SJSA1 (cell line): ENCODE measurements at regions not wholly inside any gene's neighbourhood (a gene's known extent, or its start where the extent isn't known, plus 50 kb on each side); places are given as distances from the start of the nearest gene placed in this dataset.
A peak's percentile ranks its signal among the peaks of the same experiment; 100 is the strongest.

Experiments
- DNase-seq, 2 experiments: peaks; one replicate each; pipeline ENCODE4 v3.0.0-alpha.2; 2015 to 2020; ENCODE audit warnings: low spot score in 2 of 2, low read depth in 1 of 2
- H3K27ac ChIP-seq: fragments of 250-450 bp; sonication (Bioruptor Pico); 2 replicates; pipeline ENCODE4 v1.5.1; 2020; ENCODE audit warnings: mild to moderate bottlenecking, moderate library complexity
- H3K27me3 ChIP-seq: fragments of 250-450 bp; sonication (Bioruptor Pico); replicated peaks from 2 replicates; pipeline ENCODE4 v1.5.1; 2020; ENCODE audit warnings: mild to moderate bottlenecking, moderate library complexity
- H3K36me3 ChIP-seq: fragments of 250-450 bp; sonication (Bioruptor Pico); 2 replicates; pipeline ENCODE4 v1.5.1; 2020; ENCODE audit warnings: mild to moderate bottlenecking
- H3K4me1 ChIP-seq: fragments of 250-450 bp; sonication (Bioruptor Pico); replicated peaks from 2 replicates; pipeline ENCODE4 v1.6.1; 2021; ENCODE audit warnings: mild to moderate bottlenecking
- H3K4me3 ChIP-seq: fragments of 250-450 bp; sonication (Bioruptor Pico); 2 replicates; pipeline ENCODE4 v1.5.1; 2020; ENCODE audit warnings: mild to moderate bottlenecking
- H3K9me3 ChIP-seq: fragments of 250-450 bp; sonication (Bioruptor Pico); replicated peaks from 2 replicates; pipeline ENCODE4 v1.5.1; 2020; ENCODE audit warnings: mild to moderate bottlenecking

DNA sequence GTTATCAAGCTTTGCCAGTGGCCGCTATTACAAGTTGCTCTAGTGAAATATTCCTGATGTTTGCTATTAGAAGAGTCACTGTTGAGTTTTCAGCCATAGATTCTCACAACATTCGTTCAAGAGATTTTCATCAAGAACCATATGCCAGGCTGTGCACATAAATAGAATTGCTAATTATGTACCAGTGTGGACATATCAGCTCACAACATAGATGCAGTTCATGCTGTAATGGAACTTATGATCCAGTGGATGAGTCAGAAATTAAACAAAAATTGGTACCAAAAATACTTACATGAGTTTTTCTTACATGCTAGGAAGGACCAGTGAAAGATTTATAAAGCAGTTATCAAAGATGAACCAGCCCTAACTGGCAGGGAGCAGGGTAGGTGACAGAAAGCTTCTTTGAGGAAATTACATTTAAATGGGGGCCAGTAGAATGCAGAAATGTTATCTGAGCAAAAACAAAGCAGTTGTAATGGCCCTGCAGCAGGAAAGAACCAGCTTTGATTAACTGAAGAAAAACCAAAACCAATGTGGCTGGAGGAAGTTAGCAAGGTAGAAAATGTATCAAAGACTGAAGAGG lies 404.2 kb downstream of the DNAH5 start:
- H3K27me3 ChIP-seq, result no peaks in the 10 kb centered on the region
- no peaks in the 10 kb centered on the region; the same call in 1 of the 2 replicates for H3K9me3 ChIP-seq
- peaks cover 7% of the 10 kb centered on the region; the same call in 1 of the 2 replicates for H3K4me1 ChIP-seq
- no peak overlapping the region for H3K27ac ChIP-seq
- DNase-seq, result no peak
- no peak overlapping the region for H3K4me3 ChIP-seq
- H3K36me3 ChIP-seq, result no peaks in the 10 kb centered on the region

- Histone ChIP-seq H3K9me3 (no peaks in the 10 kb centered on the region; the same call in 1 of the 2 replicates), H3K27ac (no peak overlapping the region), H3K27me3 (no peaks in the 10 kb centered on the region), H3K4me1 (peaks cover 7% of the 10 kb centered on the region; the same call in 1 of the 2 replicates), H3K36me3 (no peaks in the 10 kb centered on the region), H3K4me3 (no peak overlapping the region)
- peak in 1 of 2 experiments; percentile 24 for DNase-seq
These were observed 407.6 kb downstream of the DNAH5 start for GRCh38 chr5:13536933-13537332.

DNA sequence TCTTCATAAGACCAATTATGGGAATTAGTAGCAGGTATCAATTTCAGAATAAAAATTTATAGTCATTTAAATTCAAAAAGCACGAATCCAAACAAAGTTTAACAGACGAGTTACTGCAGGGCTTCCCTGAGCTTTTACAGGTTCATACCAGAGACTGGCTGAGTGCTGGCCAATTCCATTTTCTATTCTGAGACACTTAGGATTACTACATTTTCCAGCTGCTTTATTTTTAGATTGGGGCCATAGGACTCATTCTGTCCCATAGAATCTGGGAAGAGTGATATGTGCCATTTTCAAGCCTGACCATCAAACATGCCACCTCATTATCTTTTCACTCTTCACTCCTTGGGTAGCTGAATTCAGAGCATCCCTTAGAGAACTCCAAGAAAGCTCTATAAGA lies 410.7 kb downstream of the DNAH5 start:
- Histone ChIP-seq H3K36me3 (no peaks in the 10 kb centered on the region), H3K4me3 (no peak overlapping the region)

DNA sequence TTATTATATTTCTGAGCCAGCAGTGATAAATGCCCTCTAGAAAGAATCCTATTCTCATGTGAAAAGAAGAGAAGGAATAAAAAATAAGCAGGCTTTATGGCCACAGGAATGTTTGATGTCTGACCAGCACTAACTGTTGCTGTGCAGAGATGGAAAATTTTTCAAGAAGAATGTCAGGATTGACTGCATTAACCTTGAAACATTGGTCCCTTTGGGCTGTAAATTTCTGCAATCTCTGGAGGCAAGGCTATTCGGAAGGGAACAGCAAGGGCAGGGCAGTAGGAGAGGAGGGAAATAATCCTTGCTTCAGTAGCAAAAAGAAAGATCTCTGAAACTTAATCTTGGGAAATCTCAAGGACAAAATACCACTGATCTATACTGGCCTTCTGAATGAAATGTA lies 415.2 kb downstream of the DNAH5 start:
- DNase-seq, result no peak
- H3K4me3 ChIP-seq, result no peak overlapping the region
- no peaks in the 10 kb centered on the region for H3K4me1 ChIP-seq
- no peak overlapping the region for H3K27ac ChIP-seq
- H3K36me3 ChIP-seq, result no peaks in the 10 kb centered on the region
- no peaks in the 10 kb centered on the region for H3K27me3 ChIP-seq
- H3K9me3 ChIP-seq, result no peaks in the 10 kb centered on the region

More for the DNA sequence above, 410.7 kb downstream of the DNAH5 start:
- no peak for DNase-seq
- Histone ChIP-seq H3K27me3 (no peaks in the 10 kb centered on the region), H3K27ac (no peak overlapping the region), H3K9me3 (no peaks in the 10 kb centered on the region), H3K4me1 (peaks cover 7% of the 10 kb centered on the region; the same call in 1 of the 2 replicates)

DNA sequence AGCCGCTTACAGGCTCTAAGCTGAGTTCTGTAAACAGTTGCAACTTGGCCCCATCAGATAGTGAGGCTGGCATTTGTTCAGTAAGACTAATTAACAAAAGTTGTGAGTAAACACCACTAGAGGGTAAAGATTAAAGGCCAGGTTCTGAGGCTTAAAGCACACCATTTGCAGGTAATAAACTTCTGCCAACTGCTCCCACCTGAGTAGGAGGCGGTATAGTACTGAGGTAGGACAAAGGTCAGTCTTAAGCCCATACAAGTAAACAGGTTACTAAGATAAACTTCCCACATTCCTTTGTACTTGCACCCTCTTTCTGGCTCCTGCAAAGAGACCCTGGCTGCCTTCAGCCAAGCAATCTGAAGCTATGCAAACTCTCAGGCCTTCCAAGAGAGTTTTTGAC lies 419.6 kb downstream of the DNAH5 start:
- Histone ChIP-seq H3K9me3 (no peaks in the 10 kb centered on the region), H3K4me3 (no peak overlapping the region), H3K36me3 (no peaks in the 10 kb centered on the region), H3K27ac (no peak overlapping the region), H3K4me1 (no peaks in the 10 kb centered on the region), H3K27me3 (no peaks in the 10 kb centered on the region)
- no peak for DNase-seq

DNA sequence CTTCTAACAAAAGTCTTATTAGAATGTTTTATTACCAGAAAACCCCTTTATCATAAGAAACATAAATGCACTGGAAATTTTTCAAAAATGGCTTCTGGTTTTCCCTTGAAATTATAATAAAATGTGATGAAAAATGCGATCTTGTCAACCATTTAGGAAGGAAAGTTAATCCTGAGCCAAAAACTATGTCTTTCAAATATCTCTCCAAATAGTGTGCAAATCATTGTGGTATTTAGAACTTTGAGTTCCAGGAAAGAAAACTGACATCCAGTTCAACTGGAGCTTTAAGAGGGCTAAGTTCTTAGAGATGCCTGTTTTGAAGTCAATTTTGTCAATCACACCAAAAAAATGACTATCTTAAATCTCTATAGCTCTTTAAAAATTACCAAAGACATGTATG lies 425.4 kb downstream of the DNAH5 start:
- H3K4me1 ChIP-seq, result no peaks in the 10 kb centered on the region
- no peak for DNase-seq
- no peaks in the 10 kb centered on the region for H3K27me3 ChIP-seq
- H3K36me3 ChIP-seq, result no peaks in the 10 kb centered on the region
- no peaks in the 10 kb centered on the region for H3K9me3 ChIP-seq
- no peak overlapping the region for H3K27ac ChIP-seq
- no peak overlapping the region for H3K4me3 ChIP-seq

GRCh38 chr5:13516195-13516594 lies 428.3 kb downstream of the DNAH5 start:
- Histone ChIP-seq H3K9me3 (no peaks in the 10 kb centered on the region; the same call in 1 of the 2 replicates), H3K27me3 (no peaks in the 10 kb centered on the region), H3K4me1 (no peaks in the 10 kb centered on the region), H3K4me3 (no peak overlapping the region), H3K27ac (no peak overlapping the region), H3K36me3 (no peaks in the 10 kb centered on the region)
- no peak for DNase-seq

DNA sequence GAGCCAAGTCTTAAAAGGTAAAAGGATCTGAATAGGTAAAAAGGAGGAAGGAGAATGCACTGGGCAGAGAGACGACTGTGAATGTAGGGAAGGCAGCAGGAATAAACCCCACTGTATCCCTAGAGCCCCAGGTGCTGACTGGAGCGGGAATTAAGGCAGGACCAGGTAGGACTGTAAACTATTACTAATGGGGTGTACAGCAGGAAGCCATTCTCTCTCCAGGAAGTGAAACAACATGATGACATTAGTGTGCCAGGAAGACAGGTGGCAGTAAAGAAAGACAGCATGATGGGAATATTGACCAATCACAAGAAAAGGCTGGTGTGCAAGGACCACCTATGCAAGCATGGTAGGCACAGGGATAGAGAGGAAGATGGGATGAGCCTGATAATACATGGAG lies 433.0 kb downstream of the DNAH5 start:
- no peaks in the 10 kb centered on the region for H3K4me1 ChIP-seq
- no peaks in the 10 kb centered on the region for H3K36me3 ChIP-seq
- H3K9me3 ChIP-seq, result no peaks in the 10 kb centered on the region; the same call in 1 of the 2 replicates
- H3K27ac ChIP-seq, result no peak overlapping the region
- no peak for DNase-seq
- no peak overlapping the region for H3K4me3 ChIP-seq
- H3K27me3 ChIP-seq, result no peaks in the 10 kb centered on the region

GRCh38 chr5:13510616-13511015 lies 433.9 kb downstream of the DNAH5 start:
- Histone ChIP-seq H3K27ac (no peak overlapping the region), H3K4me1 (no peaks in the 10 kb centered on the region), H3K36me3 (no peaks in the 10 kb centered on the region), H3K9me3 (no peaks in the 10 kb centered on the region; the same call in 1 of the 2 replicates), H3K4me3 (no peak overlapping the region), H3K27me3 (no peaks in the 10 kb centered on the region)
- no peak for DNase-seq

GRCh38 chr5:13508559-13508958 lies 435.9 kb downstream of the DNAH5 start:
- no peak overlapping the region for H3K4me3 ChIP-seq
- no peak for DNase-seq
- H3K4me1 ChIP-seq, result no peaks in the 10 kb centered on the region
- no peaks in the 10 kb centered on the region; the same call in 1 of the 2 replicates for H3K9me3 ChIP-seq
- no peaks in the 10 kb centered on the region for H3K27me3 ChIP-seq
- H3K27ac ChIP-seq, result no peak overlapping the region
- no peaks in the 10 kb centered on the region for H3K36me3 ChIP-seq

DNA sequence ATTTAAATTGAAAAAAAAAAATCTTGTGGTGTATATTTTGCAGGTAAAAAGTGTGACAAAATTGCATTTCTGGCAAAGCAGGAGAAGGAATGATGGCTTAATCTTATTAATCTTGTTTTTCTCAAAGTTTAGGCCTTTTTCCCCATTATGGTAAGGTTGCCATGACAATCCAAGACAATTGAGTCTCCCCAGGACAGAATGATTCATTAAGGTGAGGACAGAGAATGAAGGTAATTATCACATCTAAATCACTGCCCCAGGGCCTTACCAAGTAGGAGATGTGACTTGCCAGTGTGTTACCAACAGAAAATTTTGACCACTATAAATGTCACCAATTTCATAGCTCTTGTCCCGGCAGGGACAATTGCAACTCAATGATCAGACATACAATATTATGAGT lies 439.2 kb downstream of the DNAH5 start:
- Histone ChIP-seq H3K9me3 (no peaks in the 10 kb centered on the region), H3K27ac (no peak overlapping the region), H3K4me3 (no peak overlapping the region), H3K36me3 (no peaks in the 10 kb centered on the region), H3K4me1 (no peaks in the 10 kb centered on the region), H3K27me3 (no peaks in the 10 kb centered on the region)
- DNase-seq, result no peak

DNA sequence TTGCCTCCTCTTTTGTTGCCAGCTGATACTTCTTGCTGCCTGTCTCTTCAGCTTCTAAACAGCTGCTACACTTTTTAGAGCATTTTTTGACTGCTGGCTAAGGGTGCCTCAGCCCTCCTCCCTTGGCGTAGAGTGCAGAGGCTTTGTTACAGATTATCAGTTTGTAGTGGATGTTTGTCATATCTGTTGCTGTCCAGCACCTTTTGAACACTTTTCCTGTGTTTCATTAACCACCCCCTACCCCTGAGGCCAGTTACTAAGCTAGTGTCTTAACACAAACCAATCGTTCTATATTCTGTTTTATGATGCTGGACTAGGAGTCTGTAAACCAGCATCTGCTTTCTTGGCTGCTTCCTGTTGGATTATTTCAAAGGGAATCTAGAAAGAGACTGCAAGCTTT lies 441.5 kb downstream of the DNAH5 start:
- no peak for DNase-seq
- Histone ChIP-seq H3K27me3 (no peaks in the 10 kb centered on the region), H3K4me1 (no peaks in the 10 kb centered on the region), H3K36me3 (no peaks in the 10 kb centered on the region), H3K9me3 (no peaks in the 10 kb centered on the region), H3K27ac (no peak overlapping the region), H3K4me3 (no peak overlapping the region)

DNA sequence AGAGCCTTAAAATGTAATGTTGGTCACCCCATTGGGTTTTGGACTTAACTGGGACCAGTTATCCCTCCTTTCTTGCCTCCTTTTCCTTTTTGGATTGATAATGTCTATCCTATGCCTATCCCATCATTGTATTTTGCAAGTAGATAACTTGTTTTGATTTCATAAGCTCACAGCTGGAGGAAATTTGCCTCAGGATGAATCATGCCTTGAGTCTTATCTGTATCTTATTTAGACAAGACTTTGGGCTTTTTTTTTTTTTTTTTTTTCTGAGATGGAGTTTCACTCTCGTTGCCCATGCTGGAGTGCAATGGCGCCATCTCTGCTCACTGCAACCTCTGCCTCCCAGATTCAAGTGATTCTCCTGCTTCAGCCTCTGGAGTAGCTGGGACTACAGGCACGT lies 443.3 kb downstream of the DNAH5 start:
- Histone ChIP-seq H3K9me3 (no peaks in the 10 kb centered on the region), H3K27ac (no peak overlapping the region), H3K4me1 (no peaks in the 10 kb centered on the region), H3K36me3 (no peaks in the 10 kb centered on the region), H3K27me3 (no peaks in the 10 kb centered on the region), H3K4me3 (no peak overlapping the region)
- no peak for DNase-seq

GRCh38 chr5:13498279-13498678 lies 446.2 kb downstream of the DNAH5 start:
- H3K36me3 ChIP-seq, result no peaks in the 10 kb centered on the region
- DNase-seq, result no peak
- no peak overlapping the region for H3K27ac ChIP-seq
- H3K27me3 ChIP-seq, result no peaks in the 10 kb centered on the region
- no peaks in the 10 kb centered on the region for H3K4me1 ChIP-seq
- no peak overlapping the region for H3K4me3 ChIP-seq
- no peaks in the 10 kb centered on the region for H3K9me3 ChIP-seq
